HG02943 (cell line): ENCODE measurements at regions not wholly inside any gene's neighbourhood (a gene's known extent, or its start where the extent isn't known, plus 50 kb on each side); places are given as distances from the start of the nearest gene placed in this dataset.

Source experiments
- ATAC-seq: cut with Tn5 transposase; IDR thresholded peaks from one replicate; pipeline ENCODE4 v1.9.1; 2021; ENCODE audit warnings: mild to moderate bottlenecking, low read depth, moderate library complexity; ENCODE audit not compliant: unreplicated experiment

- no peak for ATAC-seq
Observed at GRCh38 chr10:61356354-61356753, 96.8 kb downstream of the TMEM26 start.

GRCh38 chr10:61355211-61355610 is 98.0 kb downstream of the TMEM26 start:
- no peak for ATAC-seq

- ATAC-seq: no peak
Observed at GRCh38 chr10:61354401-61354975, 98.7 kb downstream of the TMEM26 start.

GRCh38 chr10:61350794-61351193 is 102.4 kb downstream of the TMEM26 start:
- no peak for ATAC-seq

- no peak for ATAC-seq
Observed at GRCh38 chr10:61350068-61350467, 103.1 kb downstream of the TMEM26 start.

GRCh38 chr10:61346796-61347413 is 106.3 kb downstream of the TMEM26 start:
- ATAC-seq: no peak

GRCh38 chr10:61343796-61344195 is 109.4 kb downstream of the TMEM26 start:
- no peak for ATAC-seq

- ATAC-seq: no peak
Observed at GRCh38 chr10:61342858-61343572, 110.2 kb downstream of the TMEM26 start.

- no peak for ATAC-seq
Observed at GRCh38 chr10:61341008-61341407, 112.2 kb downstream of the TMEM26 start.

- no peak for ATAC-seq
Observed at GRCh38 chr10:61338146-61338545, 115.0 kb downstream of the TMEM26 start.

- no peak for ATAC-seq
Observed at GRCh38 chr10:61337741-61338140, 115.4 kb downstream of the TMEM26 start.

GRCh38 chr10:61336831-61337230 is 116.3 kb downstream of the TMEM26 start:
- ATAC-seq: no peak

- no peak for ATAC-seq
Observed at GRCh38 chr10:61335359-61335758, 117.8 kb downstream of the TMEM26 start.

- ATAC-seq: no peak
Observed at GRCh38 chr10:61332581-61332980, 120.6 kb downstream of the TMEM26 start.

GRCh38 chr10:61330669-61331068 is 122.5 kb downstream of the TMEM26 start:
- ATAC-seq: no peak

- no peak for ATAC-seq
Observed at GRCh38 chr10:61329854-61330253, 123.3 kb downstream of the TMEM26 start.

- ATAC-seq: no peak
Observed at GRCh38 chr10:61325223-61325960, 127.8 kb downstream of the TMEM26 start.

- ATAC-seq: no peak
Observed at GRCh38 chr10:61323726-61324125, 129.5 kb downstream of the TMEM26 start.

GRCh38 chr10:61321041-61321857 is 131.9 kb downstream of the TMEM26 start:
- no peak for ATAC-seq

GRCh38 chr10:61320257-61320587 is 133.0 kb downstream of the TMEM26 start:
- ATAC-seq: no peak
